ENCODE measurements at regions not wholly inside any gene's neighbourhood (a gene's known extent, or its start where the extent isn't known, plus 50 kb on each side); places are given as distances from the start of the nearest gene placed in this dataset.

DNA sequence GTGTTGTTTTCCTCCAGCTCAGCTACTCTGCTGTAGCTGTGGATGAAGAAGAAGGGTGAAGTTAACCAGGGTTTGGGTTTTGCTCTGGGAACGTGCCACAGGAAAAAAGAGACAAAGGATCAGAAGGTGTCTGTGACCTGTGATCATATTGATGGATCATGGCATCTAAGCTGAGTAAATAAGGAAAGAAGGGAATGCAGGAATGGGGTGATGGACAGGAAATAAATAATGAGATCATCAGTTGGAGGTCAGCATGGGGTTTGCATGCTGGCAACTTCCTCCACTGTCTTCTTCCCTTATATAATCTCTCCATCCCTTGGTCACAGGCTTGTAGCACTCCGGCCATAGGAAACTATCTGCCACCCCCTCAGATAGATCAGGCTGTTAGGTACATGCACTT, 430.3 kb upstream of the PDE3A start:
- no peak for DNase-seq (ENCODE audit: extremely low read depth, low read depth)

DNA sequence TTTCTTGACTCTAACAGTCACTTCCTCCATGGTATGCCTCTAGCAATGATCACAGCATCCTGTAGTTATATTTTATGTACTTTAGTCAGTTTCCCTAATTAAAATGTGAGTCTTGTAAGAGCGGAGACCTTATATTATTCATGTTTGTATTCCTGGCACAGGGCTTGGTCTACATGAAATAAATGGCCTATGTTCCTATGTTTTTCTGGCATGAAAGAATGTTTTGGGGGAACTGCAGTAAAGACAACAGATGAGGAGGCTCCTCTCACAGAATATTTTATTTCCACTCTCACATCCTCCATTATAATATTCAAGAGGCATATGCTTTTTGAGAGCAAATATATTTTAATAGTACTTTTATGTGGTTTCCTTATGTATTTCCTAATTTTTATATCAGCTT, 429.8 kb upstream of the PDE3A start:
- DNase-seq (ENCODE audit: extremely low read depth, low read depth): no peak

DNA sequence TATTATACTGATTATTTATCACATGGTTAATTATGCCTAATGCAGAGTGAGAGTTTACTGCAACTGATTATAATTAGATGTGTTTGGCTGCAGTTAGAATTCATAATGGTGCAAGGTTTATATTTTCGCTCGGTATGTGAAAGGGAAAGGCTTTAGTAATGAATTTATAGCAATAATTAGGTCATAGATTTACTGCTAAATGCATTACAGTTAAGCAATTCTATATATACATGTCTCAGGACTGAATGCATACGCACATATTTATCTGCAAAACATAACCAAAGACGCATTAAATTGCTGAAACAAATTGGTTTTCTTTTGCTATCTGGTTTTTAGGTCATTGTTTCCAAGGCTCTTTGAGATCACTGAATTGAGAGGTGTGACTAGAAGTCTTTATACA, 428.1 kb upstream of the PDE3A start:
- no peak for DNase-seq (ENCODE audit: extremely low read depth, low read depth)

DNA sequence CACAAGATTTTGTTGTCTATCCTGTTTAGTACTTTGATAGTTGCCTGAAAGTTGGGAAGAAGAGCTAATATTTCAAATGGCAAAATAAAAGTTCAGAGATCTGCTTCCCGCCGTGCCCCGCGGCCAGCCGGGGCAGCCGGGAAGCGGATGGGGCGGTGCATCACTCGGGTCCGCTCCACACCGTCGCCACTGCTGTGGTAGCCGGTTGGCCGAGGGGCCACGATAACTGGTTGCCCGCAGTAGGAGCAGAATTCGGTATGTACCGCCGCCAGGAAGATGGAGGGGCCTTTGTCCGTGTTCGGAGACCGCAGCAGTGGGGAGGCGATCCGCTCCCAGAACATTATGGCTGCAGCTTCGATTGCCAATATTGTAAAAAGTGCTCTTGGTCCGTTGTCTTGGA, 427.2 kb upstream of the PDE3A start:
- DNase-seq (ENCODE audit: extremely low read depth, low read depth): no peak

DNA sequence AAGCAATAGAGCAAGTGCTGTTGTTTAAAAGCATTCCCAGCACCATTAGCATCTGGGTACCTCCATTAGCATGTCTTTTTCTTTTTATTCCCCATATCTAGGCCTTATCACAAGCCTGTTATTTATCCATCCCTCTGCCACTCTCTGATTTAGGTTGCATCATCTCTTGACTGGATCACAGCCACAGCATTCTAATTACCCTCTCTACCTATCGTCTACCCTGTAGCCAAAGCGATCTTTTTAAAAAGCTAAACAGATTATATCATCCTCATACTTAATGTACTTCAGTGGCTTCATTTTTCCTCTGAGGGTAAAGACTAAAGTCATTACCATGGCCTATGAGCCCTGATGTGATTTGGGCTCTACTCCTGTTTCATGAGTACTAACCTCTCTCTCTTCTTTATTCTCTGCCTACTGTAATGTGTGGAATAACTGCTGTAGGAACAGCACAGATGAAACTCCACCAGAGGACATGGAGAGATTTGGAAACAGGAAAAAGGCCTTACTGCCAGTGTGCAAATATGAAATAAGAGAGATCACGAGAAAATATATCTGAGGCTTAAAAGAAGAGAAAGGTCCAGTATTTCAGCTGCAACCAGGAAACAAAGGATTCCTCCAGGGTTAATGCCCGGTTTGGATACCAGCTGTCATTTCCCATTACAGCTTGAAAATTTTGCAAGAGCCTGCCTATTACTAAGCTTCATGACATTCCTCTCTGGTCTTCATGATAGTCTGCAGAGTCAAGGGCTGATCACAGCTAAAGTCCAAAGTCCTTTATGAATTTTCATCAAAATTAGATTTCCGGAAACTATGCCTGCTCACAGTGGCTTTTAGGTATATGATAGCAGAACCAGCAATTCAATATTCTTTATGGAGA, 422.5 kb upstream of the PDE3A start:
- DNase-seq (ENCODE audit: extremely low read depth, low read depth): peak; percentile 79

DNA sequence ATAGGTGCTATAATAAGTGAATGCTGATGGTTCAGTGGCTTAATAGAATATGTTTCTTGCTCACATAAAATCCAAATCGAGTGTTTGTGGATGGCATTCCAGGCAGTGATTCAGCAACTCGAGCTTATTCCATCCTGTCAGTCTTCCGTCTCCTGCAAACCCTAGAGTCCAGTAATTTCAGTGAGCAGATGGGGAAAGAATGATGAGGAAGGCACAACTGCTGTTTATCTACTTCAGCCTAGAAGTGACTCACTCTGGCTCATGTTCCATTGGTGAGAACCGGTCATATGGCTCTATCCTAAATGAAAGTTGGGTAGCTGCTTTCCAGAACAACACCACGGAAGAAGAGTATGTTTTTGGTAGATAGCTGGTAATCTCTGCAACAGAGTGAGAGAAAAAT, 421.8 kb upstream of the PDE3A start:
- peak; percentile 94 for DNase-seq (ENCODE audit: extremely low read depth, low read depth)

DNA sequence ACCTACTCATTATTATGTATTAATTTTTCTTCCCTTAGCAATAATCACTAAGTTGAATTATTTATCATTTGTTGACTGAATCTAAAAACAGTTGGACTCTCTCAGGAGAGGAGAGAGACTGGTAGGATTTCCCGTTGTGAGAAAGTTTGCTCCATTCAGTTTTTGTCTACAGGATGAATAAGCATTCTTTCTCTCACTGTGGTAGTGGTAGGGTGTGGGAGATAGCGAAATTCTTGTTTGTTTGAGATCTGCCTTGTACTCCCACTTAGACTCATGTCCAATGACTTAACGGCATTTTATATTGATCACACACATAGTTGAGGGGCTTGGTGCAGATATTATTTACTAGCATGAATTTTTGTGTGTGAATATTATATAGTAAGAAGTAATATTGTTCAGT, 421.0 kb upstream of the PDE3A start:
- DNase-seq (ENCODE audit: extremely low read depth, low read depth): no peak

DNA sequence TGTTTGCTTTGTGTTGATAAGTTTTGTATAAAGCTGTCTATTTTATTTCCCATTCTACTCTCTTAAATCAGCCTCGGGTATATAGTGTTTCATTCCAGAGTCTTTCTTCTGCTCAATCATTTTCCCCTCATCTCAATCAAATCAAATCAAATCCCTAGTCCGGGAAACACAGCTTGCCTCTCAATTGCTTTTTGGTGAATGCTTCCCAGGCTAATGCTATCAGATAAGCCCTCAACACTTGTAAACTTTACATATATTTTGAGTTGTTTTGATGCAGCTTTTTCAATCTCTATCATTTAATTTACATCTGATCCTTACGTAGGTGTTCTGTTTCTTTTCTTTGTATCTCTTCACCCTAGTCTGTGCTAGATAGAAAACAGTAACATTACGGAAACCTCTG, 416.7 kb upstream of the PDE3A start:
- DNase-seq (ENCODE audit: extremely low read depth, low read depth): no peak

DNA sequence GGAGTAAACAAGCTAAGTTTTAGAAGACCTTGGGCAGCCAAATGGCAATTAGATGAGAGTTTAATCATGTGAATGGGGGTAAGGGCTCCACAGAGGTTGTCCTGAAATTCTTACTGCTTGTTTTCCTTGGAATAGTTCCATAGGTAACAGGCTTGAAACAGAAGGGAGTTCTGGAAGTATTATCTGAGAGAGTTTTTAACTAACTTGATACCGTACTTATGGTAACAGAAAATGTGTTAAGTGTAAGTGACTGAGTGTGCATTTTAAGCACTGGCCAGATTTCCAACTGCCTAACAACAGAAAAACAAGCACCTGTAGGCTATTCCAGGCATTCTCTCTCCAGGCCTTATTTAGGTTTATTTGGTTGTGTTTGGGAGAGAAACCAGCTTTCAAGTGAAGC, 414.6 kb upstream of the PDE3A start:
- DNase-seq (ENCODE audit: extremely low read depth, low read depth): no peak

DNA sequence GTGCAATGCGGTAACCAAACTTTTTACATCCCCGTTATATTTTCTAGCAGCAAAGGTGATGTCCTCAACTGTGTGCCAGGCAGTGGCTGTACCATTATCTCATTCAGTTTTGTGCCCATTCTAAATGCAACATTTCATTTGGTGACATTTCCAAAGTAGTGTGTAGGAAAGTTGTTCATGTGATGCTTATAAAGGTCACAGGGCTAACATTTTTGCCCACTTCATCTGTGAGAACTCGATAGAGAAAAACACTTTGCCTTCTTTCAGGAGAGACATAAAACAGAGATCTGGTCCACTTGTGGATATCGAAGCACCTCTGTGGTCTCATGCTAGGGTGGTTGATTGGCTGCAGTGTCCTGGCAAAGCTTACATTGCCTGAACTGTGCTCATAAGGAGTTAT, 414.2 kb upstream of the PDE3A start:
- no peak for DNase-seq (ENCODE audit: extremely low read depth, low read depth)

DNA sequence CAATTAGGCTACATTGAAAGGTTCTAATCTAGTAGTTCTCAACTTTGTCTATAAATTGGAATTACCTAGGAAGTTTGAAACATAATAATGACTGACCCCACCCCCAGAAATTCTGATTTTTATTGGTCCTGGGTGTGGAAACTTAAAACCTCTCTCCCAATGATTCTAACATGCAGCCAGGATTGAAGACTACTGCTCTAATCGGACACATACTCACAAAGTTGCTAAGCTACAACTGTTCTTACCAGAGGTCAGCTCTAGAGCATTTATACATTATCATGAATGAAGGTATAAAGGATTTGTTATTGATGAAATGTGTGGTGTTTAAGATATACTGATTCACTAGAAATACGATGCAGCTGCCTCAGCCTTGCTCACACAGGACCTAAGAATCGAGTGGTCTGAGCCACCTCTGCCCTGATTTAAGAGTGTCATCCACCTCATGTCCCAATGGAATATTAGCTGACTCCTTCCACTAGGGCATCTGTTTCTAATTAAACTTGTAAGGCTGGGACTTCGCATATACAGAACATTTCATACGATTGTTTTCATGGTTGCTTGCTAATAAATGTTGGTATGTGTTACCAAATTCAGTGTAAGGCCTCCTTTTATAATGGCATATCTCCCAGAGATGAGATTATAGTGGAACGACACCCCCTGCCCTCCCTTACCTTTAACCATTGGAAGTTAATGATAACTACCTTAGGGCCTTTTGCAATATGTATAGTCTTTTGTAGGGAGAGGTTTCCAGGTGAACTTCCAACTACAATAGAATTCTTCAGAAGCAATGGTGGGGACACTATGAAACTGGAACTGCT, 410.8 kb upstream of the PDE3A start:
- DNase-seq (ENCODE audit: extremely low read depth, low read depth): no peak

DNA sequence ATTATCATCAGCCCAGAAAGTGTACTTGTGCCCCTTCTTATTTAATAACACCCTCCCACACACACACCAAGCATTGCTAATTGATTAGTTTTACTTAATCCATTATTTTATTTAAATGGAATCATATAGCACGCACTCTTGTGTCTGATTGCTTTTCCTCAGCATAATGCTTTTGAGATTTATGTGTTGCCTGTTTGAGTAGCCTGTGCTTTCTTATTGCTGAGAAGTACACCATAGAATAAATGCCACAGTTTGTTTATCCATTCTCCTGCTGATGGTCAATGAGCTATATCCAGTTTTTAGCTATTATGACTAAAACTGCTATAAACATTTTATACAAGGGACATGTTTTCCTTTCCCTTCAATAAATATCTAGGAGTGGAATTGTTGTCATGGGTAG, 409.9 kb upstream of the PDE3A start:
- no peak for DNase-seq (ENCODE audit: extremely low read depth, low read depth)

DNA sequence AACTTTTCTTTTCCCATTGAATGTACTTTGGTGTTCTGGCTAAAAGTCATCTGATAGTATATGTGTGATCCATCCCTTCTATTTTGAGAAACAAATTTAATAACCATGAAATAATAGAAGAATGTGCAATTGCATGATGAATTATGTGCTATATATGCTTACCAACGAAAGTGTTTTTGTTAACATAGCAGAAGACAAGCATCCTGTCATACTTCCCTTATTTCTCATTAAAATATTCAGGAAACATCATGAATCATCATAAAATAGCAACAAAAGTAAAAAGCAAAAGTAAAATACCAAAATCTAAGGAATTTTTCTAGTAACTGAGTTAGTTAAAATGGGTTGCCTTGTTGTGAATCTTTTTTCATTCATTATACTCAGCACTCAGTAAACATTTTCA, 409.0 kb upstream of the PDE3A start:
- no peak for DNase-seq (ENCODE audit: extremely low read depth, low read depth)

DNA sequence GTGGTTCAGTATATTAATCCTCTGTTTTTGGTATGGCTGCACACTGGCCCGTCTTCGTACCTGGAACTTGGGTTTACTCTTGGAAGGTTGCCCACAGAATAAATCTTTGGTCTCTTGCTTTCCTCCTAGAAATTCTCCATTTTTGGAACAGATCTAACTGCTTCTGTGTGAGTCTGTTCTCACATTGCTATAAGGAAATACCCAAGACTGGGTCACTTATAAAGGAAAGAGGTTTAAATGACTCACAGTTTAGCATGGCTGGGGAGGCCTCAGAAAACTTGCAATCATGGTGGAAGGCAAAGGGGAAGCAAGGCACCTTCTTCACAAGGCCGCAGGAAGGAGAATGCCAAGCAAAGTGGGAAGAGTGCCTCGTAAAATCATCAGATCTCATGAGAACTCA, 407.8 kb upstream of the PDE3A start:
- no peak for DNase-seq (ENCODE audit: extremely low read depth, low read depth)

DNA sequence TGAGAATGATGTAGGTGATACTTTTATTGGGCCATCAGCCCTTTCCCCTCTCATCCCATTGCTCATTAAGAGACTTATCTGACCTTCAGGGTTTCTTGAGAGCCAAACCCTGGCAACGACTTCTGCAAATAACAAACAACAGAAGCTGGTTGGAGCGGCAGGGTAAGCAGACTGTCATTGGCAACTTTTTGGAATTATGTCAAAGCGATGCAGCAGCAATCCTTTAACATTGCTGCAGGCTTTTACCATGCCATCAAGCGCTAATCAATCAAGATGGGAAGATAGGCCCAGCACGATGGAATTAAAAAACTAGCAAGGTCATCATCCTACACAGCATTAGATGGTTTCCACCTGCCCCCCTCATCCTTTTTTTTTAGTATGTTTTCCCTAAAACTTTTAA, 406.1 kb upstream of the PDE3A start:
- no peak for DNase-seq (ENCODE audit: extremely low read depth, low read depth)

DNA sequence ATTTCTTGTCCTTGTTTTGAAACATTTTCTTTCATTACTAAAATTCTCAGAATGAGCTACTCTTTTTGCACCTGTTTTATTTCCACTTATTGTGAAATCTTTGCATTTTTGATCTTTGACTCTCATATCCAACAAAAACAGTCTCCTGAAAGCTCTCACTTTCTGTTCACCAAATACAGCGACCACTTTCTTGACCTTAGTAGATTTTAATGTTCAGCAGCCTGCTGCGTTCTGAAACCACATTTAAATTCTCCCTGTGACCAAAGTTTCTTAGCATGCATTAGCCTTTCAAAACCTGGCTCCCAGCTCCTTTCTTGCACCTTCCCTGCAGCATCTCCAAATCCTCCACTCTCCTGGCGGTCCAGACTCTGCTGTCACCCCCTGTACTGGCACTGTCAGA, 404.4 kb upstream of the PDE3A start:
- DNase-seq (ENCODE audit: extremely low read depth, low read depth): no peak

DNA sequence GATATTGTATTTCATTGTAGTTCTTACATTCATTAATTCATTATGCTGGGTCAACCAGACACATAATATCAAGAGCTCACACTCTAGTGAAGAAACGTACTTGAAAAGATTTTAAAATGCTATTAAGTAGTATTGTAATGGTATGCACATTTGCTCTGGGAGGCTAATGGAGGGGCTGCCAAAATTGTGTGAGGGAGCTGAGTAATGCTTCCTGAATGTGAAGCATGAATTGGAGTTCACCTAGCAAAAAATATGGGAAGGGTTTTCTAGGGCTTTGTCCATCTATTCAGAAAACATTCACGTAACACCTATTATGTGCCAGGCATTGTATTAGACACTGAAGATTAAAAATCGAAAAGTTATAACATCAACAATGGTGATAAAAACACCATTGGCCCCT, 403.8 kb upstream of the PDE3A start:
- DNase-seq (ENCODE audit: extremely low read depth, low read depth): no peak

DNA sequence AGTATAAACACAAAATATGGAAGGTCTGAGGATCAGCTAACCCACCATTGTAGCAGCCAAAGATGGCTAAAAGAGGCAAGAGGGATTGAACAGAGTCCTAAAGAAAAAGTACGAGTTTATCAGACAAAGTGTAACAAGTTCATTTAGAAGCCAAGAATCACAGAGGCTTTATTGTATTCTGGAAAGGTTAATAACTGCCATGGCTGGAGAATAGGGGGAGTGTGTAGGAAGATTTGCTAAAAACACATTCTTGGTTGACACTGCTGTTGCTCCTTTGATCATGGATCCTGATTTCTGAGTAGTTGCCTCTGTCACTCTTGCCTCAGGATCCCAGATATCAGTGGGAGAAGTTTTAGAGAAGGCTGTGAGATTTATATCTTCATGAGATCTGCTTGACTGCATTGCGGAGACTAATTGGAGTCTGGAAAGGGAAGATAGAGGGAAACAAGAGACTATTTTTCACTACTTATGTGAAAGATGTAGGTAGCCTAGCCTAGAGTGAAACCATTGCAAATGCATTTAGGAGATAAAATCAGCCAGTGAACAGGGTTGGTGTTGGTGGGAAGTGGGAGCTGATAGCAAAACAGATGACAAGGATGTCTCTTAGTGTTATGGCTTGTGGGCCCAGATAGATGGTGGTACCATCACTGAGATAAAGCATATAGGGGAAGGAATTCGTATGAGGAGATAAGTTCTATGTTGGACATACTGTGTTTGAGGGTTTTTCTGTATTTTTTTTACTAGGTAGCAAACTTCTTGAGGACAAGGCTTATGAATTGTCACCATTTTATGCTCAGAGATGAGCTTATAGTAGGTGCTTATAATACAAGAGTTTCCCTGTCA, 402.9 kb upstream of the PDE3A start:
- DNase-seq (ENCODE audit: extremely low read depth, low read depth): no peak

DNA sequence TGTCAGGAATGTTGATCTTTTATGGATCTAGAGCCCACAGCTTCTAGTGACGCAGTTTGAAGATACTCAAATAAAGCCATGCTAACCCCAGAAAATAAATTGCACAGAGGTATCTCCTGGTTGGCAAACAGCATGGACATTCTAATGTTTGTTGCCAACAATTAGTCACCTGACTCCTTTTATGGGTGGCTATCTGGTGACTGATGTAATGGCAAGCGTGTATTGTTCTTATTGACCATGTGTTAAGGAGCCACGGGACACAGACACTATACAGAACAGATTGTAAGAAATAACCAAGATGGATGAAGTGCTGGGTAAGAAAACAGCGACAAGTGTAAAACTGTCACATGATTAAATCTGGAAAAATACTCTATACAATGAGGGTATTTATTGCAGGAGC, 401.3 kb upstream of the PDE3A start:
- DNase-seq (ENCODE audit: extremely low read depth, low read depth): peak; percentile 89

DNA sequence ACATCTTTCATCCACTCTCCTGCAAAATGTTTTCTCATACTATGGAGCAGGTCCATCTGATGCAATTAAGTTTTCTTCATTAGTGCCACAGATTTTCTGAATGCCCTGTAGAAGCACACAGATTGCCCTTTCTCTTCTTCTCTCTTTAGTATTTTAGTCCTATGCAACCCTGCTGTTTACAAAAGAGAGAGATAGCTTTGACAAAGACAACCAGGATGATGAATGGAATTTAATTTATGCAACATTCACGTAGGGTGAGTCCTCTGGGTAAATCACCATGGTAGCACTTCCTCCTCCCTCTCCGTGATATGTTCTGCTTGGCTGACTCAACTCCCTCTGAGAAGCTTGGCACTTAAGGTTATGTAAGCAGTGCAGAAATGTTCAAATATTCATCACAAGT, 400.9 kb upstream of the PDE3A start:
- DNase-seq (ENCODE audit: extremely low read depth, low read depth): peak; percentile 94

DNA sequence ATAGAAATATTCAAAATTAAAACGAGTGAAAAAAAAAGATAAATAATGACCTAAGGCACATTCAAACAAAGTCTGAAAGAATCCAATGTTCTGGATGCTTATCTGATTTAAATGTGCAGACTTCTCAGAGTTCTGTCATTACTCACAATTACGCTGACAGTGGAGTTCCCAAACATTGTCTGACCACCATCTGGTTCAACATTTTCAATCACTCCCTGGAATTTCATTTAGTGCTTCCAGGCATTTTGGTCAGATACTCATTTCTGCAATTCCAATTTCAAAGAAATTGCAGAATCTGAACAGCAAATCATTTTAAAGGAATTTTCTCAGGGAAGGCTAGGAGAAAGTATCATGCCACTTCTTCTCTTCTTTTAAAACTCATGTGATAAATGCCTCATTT, 398.2 kb upstream of the PDE3A start:
- peak; percentile 55 for DNase-seq (ENCODE audit: extremely low read depth, low read depth)

Measured in NCI-H460 (cell line).